Panc1 (cell line): ENCODE measurements at regions not wholly inside any gene's neighbourhood (a gene's known extent, or its start where the extent isn't known, plus 50 kb on each side); places are given as distances from the start of the nearest gene placed in this dataset.

Source experiments
- ATAC-seq: fragments of 200-7000 bp; cut with Tn5 transposase; 2 replicates; pipeline ENCODE4 v1.9.1; 2020; ENCODE audit warnings: mild to moderate bottlenecking, moderate library complexity
- BruUV-seq: library from RNA; stranded (reverse); fragments of 400-500 nt; replicated peaks from 2 replicates; lab custom pipeline; 2021; lab: Mats Ljungman, UMichigan
- CTCF ChIA-PET: fragments of 300-600 bp; sonication (Branson Sonifier 250); formaldehyde crosslinking; loops from one replicate; lab custom pipeline; 2022; ENCODE audit warnings: antibody characterized with exemption; lab: Charles Lee
- POLR2A ChIA-PET: fragments of 300-600 bp; sonication (Branson Sonifier 250); formaldehyde crosslinking; loops from one replicate; lab custom pipeline; 2022; ENCODE audit warnings: antibody characterized with exemption; lab: Charles Lee
- DNase-seq: peaks from one replicate; pipeline ENCODE4 v3.0.0-alpha.2; 2010; ENCODE audit warnings: low read depth, low spot score
- H3K27ac ChIP-seq: 2 replicates; pipeline ENCODE4 v1.5.1; 2011; ENCODE audit warnings: mild to moderate bottlenecking, low read length, inconsistent platforms
- H3K27me3 ChIP-seq: fragments of 200-500 bp; sonication (Bioruptor generic); 2 replicates; pipeline ENCODE4 v1.6.0; 2014; ENCODE audit warnings: low read length, inconsistent platforms; ENCODE audit not compliant: control insufficient read depth, insufficient read depth
- H3K36me3 ChIP-seq: fragments of 200-500 bp; sonication (Bioruptor generic); 2 replicates; pipeline ENCODE4 v1.5.1; 2014; ENCODE audit warnings: inconsistent platforms, mild to moderate bottlenecking, low read length, moderate library complexity; ENCODE audit not compliant: control insufficient read depth, insufficient read depth
- H3K4me1 ChIP-seq: 2 replicates; pipeline ENCODE4 v1.5.1; 2011; ENCODE audit warnings: inconsistent platforms, mild to moderate bottlenecking, low read length, moderate library complexity; ENCODE audit not compliant: control insufficient read depth, insufficient read depth
- H3K4me3 ChIP-seq, 2 experiments: 2 replicates each; pipeline ENCODE4 v1.5.1; 2011 to 2012; ENCODE audit warnings: low read depth in 2 of 2, low read length in 2 of 2, mild to moderate bottlenecking in 2 of 2, inconsistent platforms in 1 of 2, moderate library complexity in 1 of 2
- H3K9me3 ChIP-seq: fragments of 200-500 bp; sonication (Bioruptor generic); 2 replicates; pipeline ENCODE4 v1.5.1; 2014; ENCODE audit warnings: low read depth, mild to moderate bottlenecking, inconsistent platforms, low read length, moderate library complexity; ENCODE audit not compliant: control insufficient read depth, insufficient read depth
- CTCF ChIP-seq: fragments of 450-650 bp; IDR thresholded peaks from 2 replicates; pipeline ENCODE4 v1.5.1; 2017; ENCODE audit warnings: mild to moderate bottlenecking
- POLR2AphosphoS5 ChIP-seq: IDR thresholded peaks from 2 replicates; pipeline ENCODE4 v1.6.1; 2012; ENCODE audit warnings: mild to moderate bottlenecking, low read depth, low read length, moderate library complexity
- REST ChIP-seq, 2 experiments: IDR thresholded peaks; 2 replicates each; pipeline ENCODE4 v1.6.1; 2011 to 2012; ENCODE audit warnings: low read depth in 2 of 2, control low read depth in 1 of 2, low read length in 1 of 2, mild to moderate bottlenecking in 1 of 2, moderate library complexity in 1 of 2; ENCODE audit not compliant: insufficient read depth in 1 of 2
- SIN3A ChIP-seq: IDR thresholded peaks from 2 replicates; pipeline ENCODE4 v1.6.1; 2012; ENCODE audit warnings: low read depth, mild to moderate bottlenecking, low read length, moderate library complexity, borderline replicate concordance; ENCODE audit not compliant: insufficient read depth
- TCF7L2 ChIP-seq: IDR thresholded peaks from 2 replicates; pipeline ENCODE4 v1.6.1; 2011; ENCODE audit warnings: mild to moderate bottlenecking, low read depth, low read length, inconsistent platforms
- in situ Hi-C: cut with HindIII; loops from 2 replicates; pipeline ENCODE4 v1.10.0; 2016; ENCODE audit warnings: low sequenced_read_pairs, low pct_unique_long_range_greater_than_20kb
- intact Hi-C: fragments of 100-400 bp; cut with micrococcal nuclease; formaldehyde crosslinking; loops from one replicate; pipeline ENCODE4 v1.10.0; 2022; ENCODE audit not compliant: unreplicated experiment

- ChIA-PET CTCF (no interaction called here), POLR2A (no interaction called here)
- Histone ChIP-seq H3K4me3 (no peak overlapping the region), H3K9me3 (no peaks in the 10 kb centered on the region), H3K27me3 (no peaks in the 10 kb centered on the region), H3K36me3 (no peaks in the 10 kb centered on the region), H3K4me1 (no peaks in the 10 kb centered on the region), H3K27ac (no peak overlapping the region)
- no TSS peak for BruUV-seq
- no peak for TF ChIP-seq CTCF
- no peak for TF ChIP-seq TCF7L2
- no peak for TF ChIP-seq REST (IDR thresholded peaks at IDR 0.05; ENCODE audit: insufficient read depth in 1 of 2, low read depth in 2 of 2, low read length in 1 of 2)
- no peak for TF ChIP-seq SIN3A
- no peak for TF ChIP-seq POLR2AphosphoS5
- in situ Hi-C loops (no loop called here), intact Hi-C loops (no loop called here)
- no peak for DNase-seq
- no peak for ATAC-seq
These were observed 861.9 kb upstream of the SLITRK1 start for GRCh38 chr13:84744203-84744602.

GRCh38 chr13:84741253-84741652 is 859.0 kb upstream of the SLITRK1 start:
- no peak for TF ChIP-seq POLR2AphosphoS5
- TF ChIP-seq REST (IDR thresholded peaks at IDR 0.05; ENCODE audit: insufficient read depth in 1 of 2, low read depth in 2 of 2, low read length in 1 of 2) = no peak
- no peak for TF ChIP-seq SIN3A
- Histone ChIP-seq H3K9me3 (no peaks in the 10 kb centered on the region), H3K27ac (no peak overlapping the region), H3K4me3 (no peak overlapping the region), H3K36me3 (no peaks in the 10 kb centered on the region), H3K27me3 (no peaks in the 10 kb centered on the region), H3K4me1 (no peaks in the 10 kb centered on the region)
- intact Hi-C loops (no loop called here), in situ Hi-C loops (no loop called here)
- POLR2A ChIA-PET = no interaction called here
- BruUV-seq = no TSS peak
- DNase-seq = no peak
- CTCF ChIA-PET = no interaction called here
- ATAC-seq = no peak
